Activated CD8-positive, alpha-beta memory T cell treated with anti-CD3 and anti-CD28 coated beads for 36 hours (primary cell): ENCODE measurements at regions not wholly inside any gene's neighbourhood (a gene's known extent, or its start where the extent isn't known, plus 50 kb on each side); places are given as distances from the start of the nearest gene placed in this dataset.
"Not testable (repeated sequence)": the region's sequence is repeated elsewhere in the genome, so short reads cannot be mapped to it uniquely, and the experiment has no call there.

Experiments
- CTCF ChIA-PET: fragments of 350-600 bp; sonication (Branson Sonifier 250); formaldehyde crosslinking; loops from one replicate; lab custom pipeline; 2021; ENCODE audit warnings: antibody characterized with exemption; lab: Charles Lee
- POLR2A ChIA-PET: fragments of 350-600 bp; sonication (Branson Sonifier 250); formaldehyde crosslinking; loops from one replicate; lab custom pipeline; 2021; ENCODE audit warnings: antibody characterized with exemption; lab: Charles Lee

GRCh38 chr18:71079606-71080005 is 790.8 kb downstream of the SOCS6 start:
- ChIA-PET POLR2A (no interaction called here), CTCF (no interaction called here)

GRCh38 chr18:71077451-71077850 is 788.6 kb downstream of the SOCS6 start:
- POLR2A ChIA-PET, result no interaction called here
- CTCF ChIA-PET, result no interaction called here

DNA sequence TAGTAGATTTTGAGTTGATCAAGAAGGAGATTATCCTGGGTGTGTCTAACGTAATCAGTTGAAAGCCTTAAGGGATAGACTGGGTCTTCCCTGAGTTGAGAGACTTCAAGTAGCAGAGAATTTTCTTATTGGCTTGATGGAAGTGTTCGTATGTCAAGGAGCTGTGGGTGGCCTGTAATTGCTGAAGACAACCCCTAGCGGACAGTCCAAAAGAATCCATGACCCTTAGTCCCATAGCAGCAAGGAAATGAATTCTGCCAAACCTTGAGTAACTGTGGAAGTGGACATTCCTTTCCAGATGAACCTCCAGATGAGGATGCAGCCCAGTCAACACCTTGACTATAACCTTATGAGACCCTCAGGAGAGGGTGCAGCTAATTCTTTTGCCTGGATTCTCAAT is 786.3 kb downstream of the SOCS6 start:
- POLR2A ChIA-PET, result no interaction called here
- CTCF ChIA-PET, result no interaction called here

GRCh38 chr18:71068338-71068737 is 779.5 kb downstream of the SOCS6 start:
- POLR2A ChIA-PET, result no interaction called here
- CTCF ChIA-PET, result no interaction called here

DNA sequence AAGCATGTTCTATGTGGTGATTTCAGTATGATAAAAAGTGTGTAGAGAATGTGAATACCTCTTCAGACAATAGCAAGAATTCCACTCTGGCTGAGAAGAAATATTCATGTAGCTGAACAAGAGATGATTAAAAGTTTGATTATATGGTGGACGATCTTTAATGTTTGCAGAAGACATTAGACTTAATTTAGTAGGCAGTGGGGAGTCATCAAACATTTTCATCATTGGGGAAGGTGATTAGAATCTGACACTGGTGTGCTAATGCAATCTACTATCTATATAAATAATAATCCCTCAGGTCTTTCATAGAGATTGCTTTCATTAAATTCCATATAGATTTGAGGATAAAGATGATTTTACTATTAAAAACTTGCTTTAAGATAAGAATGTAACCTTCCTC is 761.0 kb downstream of the SOCS6 start:
- POLR2A ChIA-PET, result no interaction called here
- CTCF ChIA-PET, result no interaction called here

DNA sequence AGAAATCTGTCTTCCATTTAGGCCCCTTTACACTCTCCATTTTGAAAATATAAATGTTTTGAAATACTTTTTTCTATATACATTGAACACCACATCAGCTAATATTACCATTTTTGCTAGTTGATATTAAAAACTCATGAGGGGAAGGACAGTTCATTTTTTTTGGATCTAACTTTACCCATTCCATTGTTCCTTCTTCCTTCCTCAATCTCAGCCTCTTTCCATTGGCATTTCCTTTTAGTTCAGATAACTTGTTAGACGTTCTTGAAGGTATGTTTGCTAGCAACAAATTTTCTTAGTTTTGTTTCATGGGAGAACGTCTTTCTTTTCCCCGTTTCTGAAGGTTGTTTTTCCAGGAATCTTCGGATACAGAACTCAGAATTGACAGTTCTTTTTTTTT is 759.0 kb downstream of the SOCS6 start:
- ChIA-PET POLR2A (no interaction called here), CTCF (no interaction called here)

- ChIA-PET CTCF (interaction anchor here (0.8 kb wide), 1 partner anchor 12 kb away, joined by 3 read pairs; no protein-coding TSS in a partner anchor), POLR2A (no interaction called here)
Measured at GRCh38 chr18:71045331-71046065, 756.7 kb downstream of the SOCS6 start.

- ChIA-PET CTCF (no interaction called here), POLR2A (no interaction called here)
Measured at GRCh38 chr18:71040161-71040560, 751.3 kb downstream of the SOCS6 start.

DNA sequence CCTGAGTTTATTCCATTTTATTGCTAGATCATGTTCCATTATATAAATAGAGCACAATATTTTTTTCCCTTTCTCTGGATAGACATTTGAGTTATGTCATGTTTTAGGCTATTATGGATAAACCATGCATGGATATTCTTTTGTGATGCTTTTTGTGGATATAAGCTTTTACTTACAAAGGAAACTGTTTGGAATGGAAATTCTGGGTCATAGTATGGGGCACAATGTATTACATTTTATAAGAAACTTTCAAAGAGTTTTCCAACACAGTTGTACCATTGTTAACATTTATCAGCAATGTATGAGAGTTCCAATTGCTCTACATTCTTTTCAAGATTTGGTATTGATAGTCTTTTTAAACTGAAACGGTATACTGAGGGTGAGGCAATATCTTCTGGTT is 749.4 kb downstream of the SOCS6 start:
- POLR2A ChIA-PET, result no interaction called here
- CTCF ChIA-PET, result no interaction called here

DNA sequence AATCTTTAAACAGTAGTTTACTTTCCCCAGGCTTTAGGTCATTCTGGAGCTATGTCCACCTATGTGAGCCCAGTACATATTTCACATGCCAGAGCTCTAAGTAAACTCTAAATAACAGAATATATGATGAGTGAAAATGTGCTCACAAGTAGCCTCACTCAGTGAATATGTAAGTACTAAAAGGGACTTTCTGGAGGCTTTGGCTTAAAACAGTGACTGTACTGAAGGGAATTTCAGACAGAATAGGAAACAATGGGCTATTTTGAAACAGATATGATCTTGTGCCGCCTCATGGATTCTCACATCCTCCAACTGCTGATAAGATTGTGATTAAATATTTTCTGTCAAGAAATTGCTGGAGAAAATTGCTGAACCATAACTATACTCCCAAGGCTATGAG is 747.9 kb downstream of the SOCS6 start:
- POLR2A ChIA-PET, result no interaction called here
- CTCF ChIA-PET, result no interaction called here

GRCh38 chr18:71031296-71032191 is 742.7 kb downstream of the SOCS6 start:
- CTCF ChIA-PET, POLR2A ChIA-PET: not testable (repeated sequence)

DNA sequence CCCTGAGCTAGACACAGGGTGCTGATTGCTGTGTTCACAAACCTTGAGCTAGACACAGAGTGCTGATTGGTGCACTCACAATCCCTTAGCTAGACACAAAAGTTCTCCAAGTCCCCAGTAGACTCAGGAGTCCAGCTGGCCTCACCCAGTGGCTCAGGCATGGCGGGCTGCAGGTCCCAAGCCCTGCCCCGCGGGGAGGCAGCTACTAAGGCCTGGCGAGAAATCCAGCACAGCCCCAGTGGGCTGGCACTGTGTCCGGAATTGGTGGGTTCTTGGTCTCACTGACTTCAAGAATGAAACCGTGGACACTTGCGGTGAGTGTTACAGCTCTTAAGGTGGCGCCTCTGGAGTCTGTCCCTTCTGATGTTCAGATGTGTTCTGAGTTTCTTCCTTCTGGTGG is 741.2 kb downstream of the SOCS6 start:
- CTCF ChIA-PET, result not testable (repeated sequence)

GRCh38 chr18:71028285-71028762 is 739.5 kb downstream of the SOCS6 start:
- POLR2A ChIA-PET, result no interaction called here
- CTCF ChIA-PET, result no interaction called here

More for the DNA sequence above, 741.2 kb downstream of the SOCS6 start:
- POLR2A ChIA-PET, result not testable (repeated sequence)

DNA sequence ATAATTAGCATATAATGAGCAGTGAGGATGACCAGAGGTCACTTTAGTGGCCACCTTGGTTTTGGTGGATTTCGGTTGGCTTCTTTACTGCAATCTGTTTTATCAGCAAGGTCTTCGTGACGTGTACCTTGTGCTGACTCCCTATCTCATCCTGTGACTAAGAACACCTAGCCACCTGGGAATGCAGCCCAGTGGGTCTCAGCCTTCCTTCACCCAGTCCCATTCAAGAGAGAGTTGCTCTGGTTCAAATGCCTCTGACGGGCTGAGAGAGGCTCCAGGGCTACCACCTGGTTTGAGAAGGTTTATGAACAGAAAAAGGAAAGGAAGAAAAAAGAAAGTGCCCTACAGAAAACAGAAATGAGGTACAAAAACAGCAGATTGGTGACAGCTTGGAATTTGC is 738.7 kb downstream of the SOCS6 start:
- ChIA-PET CTCF (no interaction called here), POLR2A (no interaction called here)

DNA sequence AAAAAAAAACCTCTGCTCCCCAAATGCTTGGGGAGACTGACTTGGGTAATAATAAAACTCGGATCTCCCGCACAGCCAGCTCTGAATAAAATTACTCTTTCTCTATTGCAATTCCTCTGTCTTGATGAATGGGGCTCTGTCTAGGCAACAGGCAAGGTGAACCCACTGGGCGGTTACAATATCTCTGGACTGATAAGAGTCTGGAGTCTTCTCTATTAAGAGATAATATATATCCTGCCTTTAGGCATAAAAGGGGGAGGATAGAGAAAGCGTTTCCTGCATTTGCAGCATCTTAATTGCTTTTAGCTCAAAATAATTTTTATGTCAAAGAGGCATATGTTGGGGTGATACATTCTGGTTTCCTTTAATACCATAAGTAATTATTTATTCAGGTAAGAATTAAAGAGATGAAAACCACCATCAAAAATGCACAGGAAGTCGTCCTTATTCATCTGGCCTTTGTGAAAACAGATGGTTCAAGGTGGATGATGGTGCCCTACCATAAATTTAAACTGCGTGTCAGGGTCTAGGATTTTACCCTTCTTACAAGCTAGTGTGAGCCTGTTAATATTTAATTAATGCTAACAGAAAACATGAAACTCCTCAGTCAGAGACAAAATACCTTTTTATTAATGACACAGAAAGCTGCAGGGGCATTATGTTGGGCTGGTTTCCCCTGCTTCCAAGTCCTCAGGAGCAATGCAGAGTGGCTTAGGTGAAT is 736.8 kb downstream of the SOCS6 start:
- POLR2A ChIA-PET, result no interaction called here
- CTCF ChIA-PET, result no interaction called here

GRCh38 chr18:71022389-71022788 is 733.5 kb downstream of the SOCS6 start:
- ChIA-PET POLR2A (no interaction called here), CTCF (no interaction called here)

- ChIA-PET CTCF (no interaction called here), POLR2A (no interaction called here)
Measured at GRCh38 chr18:71021030-71021362, 732.2 kb downstream of the SOCS6 start.

DNA sequence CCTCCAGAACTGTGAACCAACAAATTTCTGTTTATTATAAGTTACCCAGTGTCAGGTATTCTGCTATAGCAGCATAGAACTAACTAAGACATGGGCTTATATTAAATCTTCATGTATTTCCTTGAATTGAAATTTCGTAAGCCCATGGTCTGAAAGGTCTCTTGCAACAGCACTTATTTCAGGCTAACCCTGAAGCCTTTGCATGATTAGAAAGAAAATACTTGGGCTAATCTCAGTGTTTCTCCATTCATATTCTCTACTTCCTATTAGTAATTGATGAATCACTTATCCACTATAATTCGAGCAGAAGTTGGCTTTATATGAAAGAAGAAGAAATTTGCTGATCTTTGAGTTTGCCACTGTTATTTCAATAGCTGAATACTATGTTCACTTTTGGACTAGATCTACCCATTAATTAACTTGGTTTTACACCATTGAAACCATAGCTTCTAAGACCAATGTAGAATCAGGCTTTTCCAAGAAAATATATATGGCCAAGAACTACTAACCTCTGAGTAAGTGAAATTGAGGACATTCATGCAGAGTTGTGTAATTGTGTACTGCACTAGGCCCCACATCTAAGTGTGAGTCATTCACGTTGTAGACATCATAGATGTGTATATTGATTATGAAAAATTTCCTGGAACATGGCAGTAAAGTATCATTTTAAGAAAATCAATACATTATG is 731.6 kb downstream of the SOCS6 start:
- ChIA-PET CTCF (no interaction called here), POLR2A (no interaction called here)

DNA sequence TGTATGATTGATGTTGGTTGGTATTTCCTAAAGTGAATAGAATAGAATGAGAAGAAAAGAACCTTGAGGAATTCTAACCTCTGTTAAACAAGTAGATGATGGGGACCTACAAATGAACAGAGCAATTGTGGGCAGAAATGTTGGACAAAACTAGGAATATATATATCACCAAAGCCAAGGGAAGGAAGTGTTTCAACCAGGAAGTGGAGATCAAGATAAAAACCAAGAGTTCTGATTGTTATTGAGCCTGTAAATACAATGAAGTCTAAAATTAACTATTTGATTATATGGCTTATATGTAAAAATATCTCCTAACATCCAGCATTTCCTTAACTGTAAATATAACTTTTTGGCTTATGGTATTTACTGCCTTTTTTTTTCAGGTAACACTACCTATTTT is 730.0 kb downstream of the SOCS6 start:
- ChIA-PET CTCF (no interaction called here), POLR2A (no interaction called here)

GRCh38 chr18:71012789-71013188 is 723.9 kb downstream of the SOCS6 start:
- ChIA-PET CTCF (no interaction called here), POLR2A (no interaction called here)
